ENCODE measurements at regions not wholly inside any gene's neighbourhood (a gene's known extent, or its start where the extent isn't known, plus 50 kb on each side); places are given as distances from the start of the nearest gene placed in this dataset.

- TF ChIP-seq SAP30 (IDR thresholded peaks at IDR 0.05; ENCODE audit: insufficient read depth, insufficient replicate concordance, low read length) = no peak
- no peak for TF ChIP-seq MAFK (IDR thresholded peaks at IDR 0.05; ENCODE audit: low read depth, low read length)
These were observed 626.7 kb upstream of the BOD1L1 start (continued) for GRCh38 chr4:14254252-14254651.

Data from H1 (cell line).